Keratinocyte (primary cell): ENCODE measurements at regions not wholly inside any gene's neighbourhood (a gene's known extent, or its start where the extent isn't known, plus 50 kb on each side); places are given as distances from the start of the nearest gene placed in this dataset.

Source experiments
- EZH2 ChIP-seq: IDR thresholded peaks from one replicate; pipeline ENCODE4 v1.6.1; 2012; ENCODE audit warnings: inconsistent platforms, mild to moderate bottlenecking, low read length, moderate library complexity
- TF ChIP-seq, protein P1 (sequence below), 3 experiments: IDR thresholded peaks in 1 of 3; conservative IDR thresholded peaks in 1 of 3; optimal IDR thresholded peaks in 1 of 3; 2 replicates in 2 of 3; 3 replicates in 1 of 3; pipeline versions ENCODE3 to v1.5.1; 2011; ENCODE audit warnings: low read length in 3 of 3, mild to moderate bottlenecking in 3 of 3, moderate library complexity in 2 of 3, control low read depth in 1 of 3, inconsistent platforms in 1 of 3; ENCODE audit not compliant: insufficient read depth in 2 of 3; ENCODE audit errors: extremely low read depth in 1 of 3

DNA sequence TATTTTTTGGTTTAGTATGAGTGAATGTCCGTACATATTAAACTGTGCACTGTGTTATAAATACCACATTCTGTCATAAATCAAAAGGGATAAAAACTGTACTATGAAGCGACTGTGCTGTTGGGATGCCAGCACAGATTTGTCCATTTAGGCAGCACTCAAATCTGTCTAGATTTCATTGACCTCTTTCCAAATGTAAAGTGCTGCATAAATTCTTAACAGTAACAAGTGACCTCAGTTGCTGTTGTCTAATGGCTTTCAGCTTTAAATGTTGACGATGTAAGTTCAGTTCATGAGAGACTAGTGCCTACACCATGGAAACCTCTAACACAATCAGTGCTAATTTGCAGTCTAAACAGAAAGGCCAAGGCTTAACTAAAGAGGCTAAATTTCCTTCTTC, 531.4 kb upstream of the LMO3 start:
- TF ChIP-seq, protein P1, sequence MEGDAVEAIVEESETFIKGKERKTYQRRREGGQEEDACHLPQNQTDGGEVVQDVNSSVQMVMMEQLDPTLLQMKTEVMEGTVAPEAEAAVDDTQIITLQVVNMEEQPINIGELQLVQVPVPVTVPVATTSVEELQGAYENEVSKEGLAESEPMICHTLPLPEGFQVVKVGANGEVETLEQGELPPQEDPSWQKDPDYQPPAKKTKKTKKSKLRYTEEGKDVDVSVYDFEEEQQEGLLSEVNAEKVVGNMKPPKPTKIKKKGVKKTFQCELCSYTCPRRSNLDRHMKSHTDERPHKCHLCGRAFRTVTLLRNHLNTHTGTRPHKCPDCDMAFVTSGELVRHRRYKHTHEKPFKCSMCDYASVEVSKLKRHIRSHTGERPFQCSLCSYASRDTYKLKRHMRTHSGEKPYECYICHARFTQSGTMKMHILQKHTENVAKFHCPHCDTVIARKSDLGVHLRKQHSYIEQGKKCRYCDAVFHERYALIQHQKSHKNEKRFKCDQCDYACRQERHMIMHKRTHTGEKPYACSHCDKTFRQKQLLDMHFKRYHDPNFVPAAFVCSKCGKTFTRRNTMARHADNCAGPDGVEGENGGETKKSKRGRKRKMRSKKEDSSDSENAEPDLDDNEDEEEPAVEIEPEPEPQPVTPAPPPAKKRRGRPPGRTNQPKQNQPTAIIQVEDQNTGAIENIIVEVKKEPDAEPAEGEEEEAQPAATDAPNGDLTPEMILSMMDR (optimal IDR thresholded peaks at IDR 0.05 in 1 of 3, IDR thresholded peaks at IDR 0.05 in 1 of 3, conservative IDR thresholded peaks at IDR 0.05 in 1 of 3; ENCODE audit: extremely low read depth in 1 of 3, insufficient read depth in 2 of 3, low read length in 3 of 3), result no peak
- TF ChIP-seq EZH2, result no peak
